Progenitor cell of endocrine pancreas (in vitro differentiated cells): ENCODE measurements at regions not wholly inside any gene's neighbourhood (a gene's known extent, or its start where the extent isn't known, plus 50 kb on each side); places are given as distances from the start of the nearest gene placed in this dataset.

Experiments used
- DNase-seq: peaks from one replicate; pipeline ENCODE4 v3.0.0; 2021; ENCODE audit warnings: low spot score; ENCODE audit not compliant: unreplicated experiment
- H3K27ac Mint-ChIP-seq: 2 replicates; pipeline ENCODE4 v1.8.0; 2021; ENCODE audit warnings: mild to moderate bottlenecking, moderate library complexity, mixed read lengths
- H3K27me3 Mint-ChIP-seq: 2 replicates; pipeline ENCODE4 v1.8.0; 2021; ENCODE audit warnings: mixed read lengths
- H3K36me3 Mint-ChIP-seq: 2 replicates; pipeline ENCODE4 v1.8.0; 2022; ENCODE audit warnings: mixed read lengths; ENCODE audit not compliant: insufficient read depth
- H3K4me1 Mint-ChIP-seq: 2 replicates; pipeline ENCODE4 v1.8.0; 2021; ENCODE audit warnings: low read depth, mixed read lengths
- H3K4me3 Mint-ChIP-seq: 2 replicates; pipeline ENCODE4 v1.8.0; 2021; ENCODE audit warnings: low read depth, mild to moderate bottlenecking, moderate library complexity, mixed read lengths
- H3K9me3 Mint-ChIP-seq: 2 replicates; pipeline ENCODE4 v1.8.0; 2021; ENCODE audit warnings: low read depth, mixed read lengths
- TF ChIP-seq, protein P1 (sequence below): fragments of 200-600 bp; sonication (generic); IDR thresholded peaks from one replicate; pipeline ENCODE4 v1.5.0; 2021; ENCODE audit warnings: antibody characterized with exemption, mild to moderate bottlenecking; ENCODE audit not compliant: unreplicated experiment

GRCh38 chr14:100433428-100433814, 110.3 kb downstream of the SLC25A47 start:
- Mint-ChIP-seq H3K36me3 (no peaks in the 10 kb centered on the region), H3K27me3 (no peaks in the 10 kb centered on the region), H3K9me3 (no peaks in the 10 kb centered on the region), H3K4me3 (no peak overlapping the region), H3K4me1 (peaks cover 7% of the 10 kb centered on the region), H3K27ac (no peak overlapping the region)
- no peak for DNase-seq
- TF ChIP-seq, protein P1, sequence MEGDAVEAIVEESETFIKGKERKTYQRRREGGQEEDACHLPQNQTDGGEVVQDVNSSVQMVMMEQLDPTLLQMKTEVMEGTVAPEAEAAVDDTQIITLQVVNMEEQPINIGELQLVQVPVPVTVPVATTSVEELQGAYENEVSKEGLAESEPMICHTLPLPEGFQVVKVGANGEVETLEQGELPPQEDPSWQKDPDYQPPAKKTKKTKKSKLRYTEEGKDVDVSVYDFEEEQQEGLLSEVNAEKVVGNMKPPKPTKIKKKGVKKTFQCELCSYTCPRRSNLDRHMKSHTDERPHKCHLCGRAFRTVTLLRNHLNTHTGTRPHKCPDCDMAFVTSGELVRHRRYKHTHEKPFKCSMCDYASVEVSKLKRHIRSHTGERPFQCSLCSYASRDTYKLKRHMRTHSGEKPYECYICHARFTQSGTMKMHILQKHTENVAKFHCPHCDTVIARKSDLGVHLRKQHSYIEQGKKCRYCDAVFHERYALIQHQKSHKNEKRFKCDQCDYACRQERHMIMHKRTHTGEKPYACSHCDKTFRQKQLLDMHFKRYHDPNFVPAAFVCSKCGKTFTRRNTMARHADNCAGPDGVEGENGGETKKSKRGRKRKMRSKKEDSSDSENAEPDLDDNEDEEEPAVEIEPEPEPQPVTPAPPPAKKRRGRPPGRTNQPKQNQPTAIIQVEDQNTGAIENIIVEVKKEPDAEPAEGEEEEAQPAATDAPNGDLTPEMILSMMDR: no peak

DNA sequence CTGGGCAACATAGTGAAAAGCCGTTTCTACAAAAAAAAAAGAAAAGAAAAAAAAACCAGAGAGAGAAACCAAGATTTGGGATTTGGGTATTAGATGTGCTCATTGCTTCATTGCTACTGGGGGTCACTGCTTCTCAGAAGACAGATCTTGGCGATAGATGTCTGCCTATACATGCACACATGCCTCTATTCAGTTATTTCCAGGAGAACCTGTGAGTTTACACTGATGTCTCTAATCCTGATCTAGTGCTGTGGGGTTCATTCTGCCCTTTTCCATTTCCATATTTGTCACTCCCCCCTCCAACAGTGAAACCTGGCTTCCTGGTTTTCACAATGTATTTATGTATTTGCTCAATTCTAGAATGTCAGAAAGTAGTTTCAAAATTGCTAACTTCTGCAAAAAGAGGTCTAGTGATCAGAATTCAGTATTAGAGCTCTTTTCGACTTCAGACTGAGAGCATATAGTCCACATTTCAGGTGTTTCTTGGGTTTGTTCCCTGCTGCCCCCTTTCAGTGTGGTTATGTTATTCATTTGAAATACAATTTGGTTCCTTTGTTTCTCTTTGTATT, 111.0 kb downstream of the SLC25A47 start:
- Mint-ChIP-seq H3K4me3 (no peak overlapping the region), H3K27me3 (no peaks in the 10 kb centered on the region), H3K36me3 (no peaks in the 10 kb centered on the region), H3K4me1 (peaks cover 7% of the 10 kb centered on the region), H3K9me3 (no peaks in the 10 kb centered on the region), H3K27ac (no peak overlapping the region)
- no peak for DNase-seq
- TF ChIP-seq, protein P1: no peak

DNA sequence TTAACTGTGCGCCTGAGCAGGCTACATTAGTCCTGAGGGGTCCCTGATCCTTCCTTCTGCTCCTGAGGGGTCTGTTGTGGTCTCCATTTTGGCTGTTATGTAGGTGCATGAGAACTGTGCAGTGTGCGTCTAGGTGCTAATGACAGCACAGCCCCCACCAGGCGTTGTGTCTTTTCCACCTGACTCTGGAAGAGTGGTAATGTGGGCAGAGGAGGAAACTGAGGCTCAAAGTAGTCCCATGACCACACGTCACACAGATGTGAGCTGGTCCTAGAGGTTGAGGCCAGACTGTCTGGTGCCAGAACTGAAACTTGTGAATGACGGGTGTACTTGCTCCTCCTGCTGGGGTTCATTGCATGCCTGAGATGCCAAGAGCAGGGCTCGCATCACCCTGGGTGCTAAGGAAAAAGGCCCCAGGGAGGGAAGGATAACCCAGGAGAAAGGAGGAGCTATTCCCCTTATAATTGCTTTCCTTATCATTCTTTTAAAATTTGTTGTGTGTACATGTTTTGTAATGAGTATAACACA, 111.8 kb downstream of the SLC25A47 start:
- Mint-ChIP-seq H3K4me3 (no peak overlapping the region), H3K36me3 (no peaks in the 10 kb centered on the region), H3K4me1 (peaks cover 8% of the 10 kb centered on the region), H3K27ac (no peak overlapping the region), H3K27me3 (no peaks in the 10 kb centered on the region), H3K9me3 (no peaks in the 10 kb centered on the region)
- TF ChIP-seq, protein P1: no peak
- DNase-seq: no peak

DNA sequence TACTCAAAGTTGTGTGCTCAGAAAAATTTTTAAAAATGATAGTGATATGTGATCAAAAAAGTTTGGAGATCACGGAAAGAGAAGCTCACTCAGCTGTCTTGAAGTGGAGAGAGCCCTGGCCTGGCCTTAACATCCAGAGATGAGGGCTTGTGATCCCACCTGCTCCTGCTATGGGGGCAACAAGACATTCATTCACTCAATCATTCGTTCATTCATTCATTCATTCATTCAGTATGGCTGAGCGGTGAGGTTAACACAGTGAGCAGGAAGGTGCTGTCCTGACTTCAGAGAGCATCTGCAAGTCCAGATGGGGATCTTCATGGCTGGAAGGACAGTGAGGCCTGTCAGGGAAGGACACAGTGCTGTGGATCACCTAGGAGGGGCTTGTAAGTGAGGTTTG, 112.3 kb downstream of the SLC25A47 start:
- no peak overlapping the region for H3K4me3 Mint-ChIP-seq
- no peaks in the 10 kb centered on the region for H3K9me3 Mint-ChIP-seq

GRCh38 chr14:100436745-100437406, 113.7 kb downstream of the SLC25A47 start:
- H3K4me1 Mint-ChIP-seq: peaks cover 13% of the 10 kb centered on the region
- no peaks in the 10 kb centered on the region for H3K27me3 Mint-ChIP-seq
- peak overlapping the region; percentile 62 for H3K27ac Mint-ChIP-seq
- H3K36me3 Mint-ChIP-seq: no peaks in the 10 kb centered on the region
- DNase-seq: no peak
- TF ChIP-seq, protein P1: no peak
- H3K4me3 Mint-ChIP-seq: no peak overlapping the region
- H3K9me3 Mint-ChIP-seq: no peaks in the 10 kb centered on the region

More for the DNA sequence above, 112.3 kb downstream of the SLC25A47 start:
- Mint-ChIP-seq H3K4me1 (peaks cover 13% of the 10 kb centered on the region), H3K36me3 (no peaks in the 10 kb centered on the region), H3K27me3 (no peaks in the 10 kb centered on the region), H3K27ac (no peak overlapping the region)
- DNase-seq: no peak
- TF ChIP-seq, protein P1: no peak
